HS-27A (cell line): ENCODE measurements at regions not wholly inside any gene's neighbourhood (a gene's known extent, or its start where the extent isn't known, plus 50 kb on each side); places are given as distances from the start of the nearest gene placed in this dataset.
A peak's percentile ranks its signal among the peaks of the same experiment; 100 is the strongest.

Experiments used
- DNase-seq: peaks from one replicate; pipeline ENCODE4 v3.0.0-alpha.2; 2012; ENCODE audit warnings: low read depth, missing footprints

DNA sequence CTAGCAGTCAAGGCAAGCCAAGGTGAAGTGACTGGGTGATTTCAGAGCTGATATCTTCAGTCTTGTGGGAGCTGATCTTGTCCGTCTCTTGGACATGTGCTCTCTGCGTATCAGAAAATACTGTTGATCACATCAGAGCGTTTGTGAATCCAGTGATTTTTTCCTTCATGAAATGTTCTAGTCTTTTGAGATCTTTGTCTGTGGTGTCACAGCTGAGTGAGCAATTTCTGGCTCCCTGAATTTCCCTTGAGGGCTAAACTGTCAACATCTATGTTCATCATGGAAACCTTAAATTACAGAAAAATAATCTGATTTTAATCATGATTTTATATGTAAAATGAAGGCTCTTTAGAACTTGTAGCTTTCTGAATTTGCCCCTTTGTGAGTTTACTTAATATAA lies 432.0 kb downstream of the CCDC85A start:
- no peak for DNase-seq

DNA sequence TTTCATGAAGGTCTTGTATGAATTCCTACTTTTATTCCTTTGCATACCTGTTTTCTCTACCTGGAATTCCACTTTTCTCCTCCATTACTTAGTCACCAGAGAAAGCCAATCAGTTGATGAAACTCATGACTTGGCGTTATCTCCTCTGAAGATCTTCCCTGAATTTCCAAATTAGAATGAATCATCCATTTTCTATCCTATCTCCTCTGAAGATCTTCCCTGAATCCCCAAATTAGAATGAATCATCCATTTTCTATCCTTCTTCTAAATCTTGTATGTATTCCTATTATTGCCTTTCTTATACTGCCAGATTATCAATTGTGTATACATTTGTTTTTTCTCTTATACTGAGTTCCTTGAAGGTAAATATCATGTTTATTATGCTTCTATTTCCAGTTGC lies 440.4 kb downstream of the CCDC85A start:
- DNase-seq = no peak

DNA sequence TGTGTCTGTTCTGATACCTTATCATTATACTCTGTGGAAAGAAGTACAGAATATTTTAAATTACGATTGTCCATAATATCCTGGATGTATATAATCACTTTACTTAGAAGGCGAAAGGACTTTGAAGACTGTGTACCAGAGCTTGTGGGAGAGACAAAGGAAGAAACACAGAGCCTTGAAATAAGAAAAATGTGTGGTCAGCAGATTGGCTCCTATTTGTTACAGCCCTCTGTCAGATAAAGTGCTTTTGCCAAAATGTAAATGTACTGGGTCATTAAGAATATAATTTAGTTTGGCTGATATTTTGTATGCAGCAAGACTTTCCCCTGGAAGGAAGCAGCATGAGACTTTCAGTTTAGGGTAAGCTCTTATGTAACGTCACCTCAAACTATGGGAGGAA lies 443.1 kb downstream of the CCDC85A start:
- no peak for DNase-seq

DNA sequence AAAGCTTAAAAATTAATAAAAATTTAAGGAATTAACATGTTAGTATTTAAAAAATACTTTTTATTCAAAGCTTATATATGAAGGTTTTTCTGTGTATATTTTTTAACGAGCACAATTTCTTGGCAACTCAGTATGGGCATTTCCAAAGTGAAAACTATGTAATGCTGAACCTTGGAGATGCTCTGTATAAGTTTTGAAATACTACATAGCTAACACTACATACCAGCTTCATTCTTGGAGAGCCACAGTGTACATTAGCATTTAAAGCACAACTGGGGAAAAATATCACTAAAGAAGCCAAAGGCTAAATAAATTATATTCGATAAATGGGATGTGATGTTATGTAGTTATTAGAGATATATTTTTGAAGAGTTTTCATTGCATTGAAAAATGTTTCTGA lies 446.5 kb downstream of the CCDC85A start:
- DNase-seq = no peak

DNA sequence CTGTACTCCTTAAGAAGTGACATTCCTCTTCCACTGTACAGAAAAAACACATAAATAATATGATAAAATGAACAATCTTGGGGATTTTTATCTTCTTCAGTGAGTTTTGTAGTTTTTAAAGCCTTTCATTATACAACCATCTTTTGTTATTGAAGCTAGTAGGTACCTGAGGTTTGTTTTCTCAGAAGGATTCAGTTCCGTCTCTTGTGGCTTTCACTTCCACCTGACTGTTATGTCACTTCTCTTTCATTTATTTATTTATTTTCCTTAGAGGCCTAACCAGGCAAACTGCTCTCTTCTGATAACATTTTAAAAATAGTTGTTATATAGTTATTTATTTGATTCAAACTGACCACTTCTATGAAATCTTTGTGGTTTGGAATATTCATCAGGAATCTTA lies 464.2 kb downstream of the CCDC85A start:
- no peak for DNase-seq

DNA sequence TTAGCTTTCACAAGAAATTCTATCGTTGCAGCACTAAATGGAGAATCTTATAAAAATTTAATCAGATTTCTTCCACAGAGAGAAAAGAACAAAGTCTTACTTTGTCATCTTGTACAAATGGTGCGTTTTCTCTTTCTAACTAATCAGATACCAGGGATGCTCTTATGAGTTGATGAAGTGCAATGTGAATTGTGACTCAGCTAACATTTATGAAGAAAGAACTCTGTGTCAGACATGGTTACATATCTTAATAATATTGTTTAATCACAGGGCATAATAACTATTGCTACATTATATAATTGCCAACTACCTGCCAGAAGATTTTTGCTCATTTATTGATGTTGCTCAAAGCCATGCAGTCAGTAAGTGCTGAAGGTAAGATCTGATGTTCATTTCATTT lies 465.0 kb downstream of the CCDC85A start:
- no peak for DNase-seq

DNA sequence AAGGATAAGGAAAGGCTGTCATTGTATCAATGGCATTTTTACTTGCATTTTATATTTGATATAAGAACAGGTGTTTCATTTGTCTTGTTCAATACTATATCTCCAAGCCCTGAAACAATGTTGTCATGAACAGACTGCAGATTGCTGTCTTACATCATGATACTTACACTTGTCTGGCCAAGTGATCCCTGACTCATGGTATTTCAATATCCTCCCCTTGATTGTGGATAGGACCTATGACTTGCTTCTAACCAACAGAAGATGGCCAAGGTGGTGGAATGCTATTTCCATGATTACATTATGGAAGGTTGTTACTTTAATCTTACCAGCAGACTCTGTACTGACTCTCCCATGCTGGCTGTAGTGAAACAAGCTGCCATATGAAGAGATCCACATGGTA lies 471.1 kb downstream of the CCDC85A start:
- DNase-seq = no peak

DNA sequence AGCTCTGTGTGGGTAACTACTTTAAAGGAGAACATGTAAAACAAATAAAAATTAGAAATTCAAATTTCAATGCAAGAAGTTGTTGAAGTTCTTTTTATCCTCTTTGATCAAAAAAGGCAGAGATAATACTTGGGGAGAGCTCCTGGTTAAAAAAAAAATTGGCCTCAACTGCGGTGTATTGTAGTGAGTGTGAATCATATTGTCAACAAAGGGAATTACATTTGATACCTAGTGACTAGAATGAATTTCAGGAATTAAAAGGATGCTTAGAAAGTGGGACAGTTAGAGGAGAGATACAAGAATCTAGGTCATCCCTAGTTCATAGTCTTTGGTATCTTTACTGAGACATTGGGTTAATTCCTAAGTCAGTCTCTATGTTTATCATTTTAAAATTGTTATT lies 473.0 kb downstream of the CCDC85A start:
- DNase-seq = no peak

DNA sequence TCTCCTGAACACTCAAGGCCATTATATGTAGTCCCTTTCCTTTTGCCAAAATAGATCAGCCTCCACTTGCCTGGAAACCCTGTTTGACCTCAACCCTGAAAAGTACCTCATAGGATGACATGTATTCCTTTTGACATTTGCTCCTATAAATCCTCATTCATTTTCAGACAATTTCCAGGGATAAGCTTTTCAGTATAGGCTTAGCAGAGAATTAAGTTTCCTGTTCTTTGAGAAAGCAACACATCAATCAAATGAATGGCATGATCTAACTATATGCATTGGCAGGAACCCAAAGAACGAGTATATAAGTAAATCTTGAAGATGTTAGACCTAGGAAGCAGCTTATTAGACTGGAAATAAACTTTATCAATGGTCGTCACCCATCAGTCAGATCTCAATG lies 483.0 kb downstream of the CCDC85A start:
- DNase-seq = no peak

DNA sequence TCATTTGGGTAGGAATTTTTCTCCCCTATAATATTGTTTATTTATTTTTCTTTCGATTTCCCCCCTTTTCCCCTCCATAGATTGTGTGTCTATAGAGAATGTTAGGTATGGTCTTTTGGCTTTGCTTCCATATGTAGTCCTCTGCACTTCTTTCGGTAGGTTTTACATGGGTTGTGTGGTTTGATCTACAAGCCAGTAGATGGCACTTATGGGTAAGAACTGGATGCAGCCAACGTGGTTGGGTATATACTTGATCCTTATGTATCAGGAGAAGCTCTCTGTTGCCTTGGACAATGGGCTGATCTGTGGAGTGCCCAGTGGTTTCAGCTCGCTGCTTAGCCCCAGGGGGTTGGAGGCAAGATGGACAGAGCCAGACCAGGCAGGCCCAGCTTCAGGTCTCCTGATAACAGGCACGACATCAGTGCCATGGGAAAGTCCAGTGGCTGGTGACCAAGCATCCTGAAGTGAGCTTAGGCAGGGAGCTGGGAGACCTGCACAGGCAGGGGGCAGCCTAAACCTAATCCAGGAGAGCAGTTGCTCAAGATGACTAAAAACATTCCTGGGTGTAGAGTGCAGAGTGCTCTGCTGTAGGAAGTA lies 488.3 kb downstream of the CCDC85A start:
- DNase-seq = no peak

DNA sequence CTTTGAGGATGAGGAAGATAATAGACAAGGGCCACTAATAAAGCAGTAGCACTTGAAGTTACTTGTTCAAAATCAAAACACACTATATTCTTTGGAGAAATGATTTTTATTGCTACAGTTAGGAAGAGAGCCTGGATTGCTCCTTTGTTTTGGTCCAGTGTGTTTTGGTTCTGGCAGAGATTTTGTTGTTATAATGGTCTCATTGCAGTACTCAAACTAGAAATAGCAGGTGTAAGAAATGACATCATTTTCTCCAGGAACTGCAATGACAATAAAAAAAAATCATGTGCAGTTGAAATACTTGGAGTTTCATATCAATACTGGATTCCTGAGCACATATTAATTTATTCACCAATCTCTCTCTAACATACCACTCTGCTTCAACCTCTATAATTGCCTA lies 490.3 kb downstream of the CCDC85A start:
- DNase-seq = no peak

DNA sequence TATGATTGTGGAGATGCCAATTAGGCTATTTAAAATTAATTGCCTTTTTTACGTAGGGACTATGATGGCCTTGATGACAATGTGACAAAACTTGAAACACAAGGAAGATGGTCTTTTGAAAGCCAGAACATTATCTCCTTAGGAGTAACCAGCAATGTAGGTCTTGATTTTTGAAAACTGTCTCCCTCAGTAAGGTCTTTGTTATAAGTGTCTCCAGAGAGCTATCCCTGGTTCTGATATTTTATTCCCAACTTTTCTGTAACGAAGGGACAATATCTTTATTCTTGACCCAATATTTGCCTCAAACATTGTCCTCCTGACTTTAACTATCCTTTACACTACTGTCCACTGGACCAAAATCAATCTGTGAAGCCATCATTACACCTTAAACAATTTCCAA lies 493.2 kb downstream of the CCDC85A start:
- DNase-seq = no peak

DNA sequence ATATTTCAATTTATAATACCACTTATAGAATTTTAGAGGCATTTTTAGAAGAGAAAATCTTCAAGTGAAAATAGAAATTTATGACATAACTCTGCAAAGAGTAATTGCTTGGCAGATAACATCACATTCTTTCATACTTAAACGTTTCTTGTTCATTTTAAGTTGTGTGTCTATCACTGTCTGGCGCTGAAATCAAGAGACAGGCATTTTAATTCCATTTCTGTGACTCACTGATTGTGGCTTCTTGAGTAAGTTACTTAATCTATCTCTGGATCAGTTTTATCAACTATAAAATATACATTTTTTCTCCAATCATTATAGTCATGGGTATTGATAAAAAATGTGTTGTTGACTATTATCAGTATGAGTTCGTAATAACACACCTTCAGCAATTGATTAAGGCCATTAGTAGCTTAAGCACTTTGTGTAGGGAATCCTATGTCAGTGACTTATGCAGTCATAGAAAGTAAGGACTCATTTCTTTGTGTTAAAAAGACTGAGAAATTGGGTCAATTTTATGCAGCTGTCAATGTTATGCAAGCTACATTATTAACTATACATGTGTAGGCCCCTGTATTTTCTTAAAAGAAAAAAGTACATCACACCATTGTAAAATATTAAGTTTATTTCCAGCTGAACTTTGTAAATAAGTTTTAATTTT lies 497.3 kb downstream of the CCDC85A start:
- DNase-seq = peak; percentile 84

DNA sequence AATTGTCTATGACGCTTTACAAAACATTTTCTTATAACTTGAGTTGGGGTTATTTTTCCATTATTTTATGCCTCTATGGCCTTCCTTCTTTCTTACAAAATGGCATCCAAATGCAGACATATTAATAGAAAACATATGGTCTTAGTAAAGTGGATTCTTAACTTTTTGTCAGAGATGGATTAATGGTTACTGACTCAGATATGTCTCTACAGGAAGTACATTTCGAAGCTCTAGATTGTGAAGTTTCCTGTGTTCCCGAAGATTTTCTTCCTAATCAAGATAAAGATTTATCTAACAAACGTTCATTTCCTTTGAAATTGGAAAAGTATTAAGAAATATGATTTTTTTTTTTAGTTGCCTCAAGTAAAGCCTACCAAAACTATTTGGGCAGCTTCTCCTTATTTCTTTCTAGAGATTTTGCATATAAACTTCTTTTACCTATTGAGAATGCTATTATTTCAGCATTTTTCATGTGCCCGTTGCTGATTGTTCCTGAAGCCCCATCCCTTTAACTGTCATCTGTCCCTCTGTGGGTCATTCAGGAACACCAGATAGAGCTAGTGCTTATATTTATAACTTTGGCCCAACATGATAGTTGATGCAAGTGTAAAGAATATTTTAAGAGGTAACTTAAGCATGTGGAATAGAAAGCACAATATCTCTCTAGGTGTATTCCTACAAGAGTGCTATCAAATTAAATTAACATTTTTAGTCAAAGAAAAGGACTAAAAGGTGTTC lies 498.0 kb downstream of the CCDC85A start:
- DNase-seq = no peak

DNA sequence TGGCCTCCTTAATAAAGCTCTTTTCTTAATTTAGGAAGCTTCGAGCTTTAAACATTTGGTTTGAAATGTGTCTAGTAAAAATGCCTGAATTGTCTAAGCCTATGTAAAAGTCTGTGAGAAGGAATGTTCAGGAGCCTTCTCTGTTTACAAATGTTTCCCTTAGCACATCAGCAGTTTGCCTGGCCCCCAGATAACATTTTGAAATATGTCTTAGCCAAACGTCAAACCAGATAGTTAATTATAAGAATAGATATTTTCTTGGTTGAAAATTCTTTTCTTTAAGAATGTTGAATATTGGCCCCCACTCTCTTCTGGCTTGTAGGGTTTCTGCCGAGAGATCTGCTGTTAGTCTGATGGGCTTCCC lies 498.6 kb downstream of the CCDC85A start:
- DNase-seq = no peak

DNA sequence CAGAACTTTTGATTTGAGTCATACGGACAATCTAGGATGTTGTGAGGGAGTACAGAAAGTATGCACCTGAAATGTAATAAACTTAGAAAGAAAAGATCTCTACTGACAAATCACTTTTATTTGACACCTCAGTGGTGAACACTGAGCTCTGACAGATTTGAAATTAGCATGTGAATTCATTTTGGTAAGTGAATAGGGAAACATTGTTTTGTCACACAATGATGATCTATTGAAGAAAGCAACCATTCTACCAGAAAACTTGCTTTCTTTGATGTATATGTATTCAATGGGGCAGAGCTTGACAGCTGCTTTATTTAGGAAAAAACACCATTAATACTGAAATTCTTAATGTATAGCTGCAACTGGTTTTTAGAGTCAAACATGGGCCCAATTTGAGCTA lies 500.5 kb downstream of the CCDC85A start:
- DNase-seq = no peak

DNA sequence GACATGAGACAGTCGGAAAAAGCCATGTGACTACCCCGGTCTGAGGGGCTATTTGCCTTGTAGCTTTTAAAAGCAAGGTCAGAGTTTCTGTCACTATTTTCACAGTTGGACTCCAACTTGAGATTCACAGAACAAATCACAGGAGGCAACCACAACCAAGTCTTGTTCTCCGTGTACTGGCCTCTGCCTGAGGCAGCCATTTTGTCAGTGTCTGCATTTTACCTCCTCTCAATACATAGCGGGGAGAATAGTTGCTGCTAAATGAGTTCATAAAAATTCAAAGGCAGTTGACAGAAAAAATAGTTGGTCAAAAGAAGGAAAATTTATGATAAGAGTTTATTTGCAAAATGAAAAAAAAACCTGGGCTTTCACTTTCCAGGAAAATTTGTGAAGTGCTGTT lies 501.4 kb downstream of the CCDC85A start:
- DNase-seq = no peak

DNA sequence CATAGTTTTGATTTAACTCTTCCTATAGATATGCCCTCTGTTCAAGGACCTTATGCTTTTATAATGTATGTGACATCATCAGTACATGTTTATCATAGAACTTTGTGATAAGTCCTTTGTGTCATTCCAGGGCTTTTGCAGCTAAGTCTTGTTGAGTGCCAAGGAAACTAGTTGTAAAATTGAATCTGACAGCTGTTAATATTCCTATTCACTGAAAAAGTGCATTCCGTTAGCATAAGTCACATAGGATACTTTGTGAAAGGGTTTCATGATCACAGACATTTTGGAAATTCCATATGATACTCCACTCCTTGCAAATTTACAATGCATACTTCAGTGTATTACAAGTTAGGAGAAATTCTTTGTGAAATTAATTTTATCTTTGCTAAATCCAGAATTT lies 503.4 kb downstream of the CCDC85A start:
- DNase-seq = peak; percentile 66

DNA sequence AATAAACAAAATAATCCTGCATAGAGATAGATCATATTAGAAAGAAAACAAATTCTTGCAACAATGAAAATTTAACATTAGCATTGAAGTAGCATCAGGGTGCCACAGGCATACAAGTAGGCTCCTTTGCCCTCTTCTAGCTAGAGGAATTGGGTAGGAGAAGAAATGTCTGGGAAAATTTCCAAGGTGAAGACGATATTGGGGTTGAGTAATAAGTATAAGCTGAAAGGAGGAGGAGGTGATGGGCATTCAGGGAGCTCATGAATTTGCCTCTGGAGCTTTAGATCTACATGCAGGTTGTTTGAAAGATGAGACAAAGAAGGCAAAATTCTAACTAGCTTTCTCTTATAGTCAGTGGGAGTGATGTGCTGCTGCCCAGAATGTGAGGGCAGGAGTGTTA lies 504.9 kb downstream of the CCDC85A start:
- no peak for DNase-seq

DNA sequence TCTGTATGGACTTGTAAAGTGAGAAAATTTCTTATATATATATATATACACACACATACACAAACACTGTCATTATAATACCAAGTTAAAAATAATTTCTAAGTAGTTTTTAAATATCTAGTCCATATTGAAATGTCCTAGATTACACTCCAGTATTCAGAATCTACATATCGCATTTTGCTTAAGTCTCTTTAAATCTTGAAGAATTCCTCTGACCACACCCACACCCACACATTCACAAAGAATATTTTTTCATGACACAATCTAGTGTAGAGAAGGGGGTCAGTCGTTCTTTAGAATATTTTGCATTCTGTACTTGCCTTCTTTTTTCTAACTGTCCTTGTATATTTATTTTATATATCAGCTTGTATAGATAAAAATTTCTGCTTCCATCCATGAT lies 509.7 kb downstream of the CCDC85A start:
- no peak for DNase-seq

DNA sequence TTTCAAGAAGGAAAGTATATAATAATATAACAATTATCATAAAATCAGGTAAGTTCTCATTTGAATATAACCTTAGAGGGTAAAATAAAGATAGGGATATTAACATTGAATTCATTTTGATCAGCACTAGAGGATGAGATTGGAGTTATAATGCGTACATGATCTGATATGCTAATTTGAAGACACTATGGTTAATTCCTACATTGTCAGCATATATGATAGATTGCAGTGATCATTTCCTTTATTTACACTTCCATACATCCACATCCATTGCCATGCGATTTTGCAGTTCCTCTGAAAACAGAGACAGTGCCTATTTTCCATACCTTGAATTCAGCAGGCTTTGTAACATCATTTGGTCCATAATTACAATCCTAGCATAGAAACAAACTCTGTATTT lies 519.2 kb downstream of the CCDC85A start:
- no peak for DNase-seq

DNA sequence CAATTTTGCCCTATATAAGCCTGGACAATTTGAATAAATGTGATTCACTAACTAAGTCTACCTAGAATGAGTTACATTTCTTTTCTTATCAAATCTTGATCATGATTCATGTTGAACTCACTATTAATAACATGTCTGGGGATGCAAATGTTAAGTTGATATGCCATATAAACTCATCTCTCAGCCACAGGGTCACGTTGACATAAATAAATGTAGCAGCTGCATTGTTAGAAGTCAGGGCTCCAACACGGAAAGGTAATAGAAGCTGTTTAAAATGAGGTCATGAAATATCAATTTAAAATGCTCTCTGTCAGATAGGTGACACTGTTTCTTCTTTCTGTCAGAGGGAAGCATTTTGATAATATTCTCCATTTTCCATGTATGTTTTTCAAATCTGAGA lies 521.9 kb downstream of the CCDC85A start:
- no peak for DNase-seq

DNA sequence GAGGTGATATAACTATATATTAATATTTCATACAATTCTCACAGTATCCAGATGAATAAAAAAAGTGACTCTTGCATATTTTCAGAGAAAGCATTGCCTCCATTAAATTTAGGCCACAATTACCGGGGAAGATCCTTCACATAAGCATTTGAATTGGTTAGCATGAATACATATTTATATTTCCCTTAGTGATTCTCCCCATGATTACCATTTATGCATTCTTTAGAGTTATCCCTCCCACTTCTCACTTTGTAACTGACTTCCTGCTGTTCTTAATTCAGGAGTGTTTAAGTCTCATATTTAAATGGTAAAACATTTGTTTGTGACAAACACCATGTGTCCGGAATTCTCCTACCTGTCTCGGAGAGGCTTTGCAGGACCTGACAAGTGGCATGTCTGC lies 523.4 kb downstream of the CCDC85A start:
- DNase-seq = no peak

DNA sequence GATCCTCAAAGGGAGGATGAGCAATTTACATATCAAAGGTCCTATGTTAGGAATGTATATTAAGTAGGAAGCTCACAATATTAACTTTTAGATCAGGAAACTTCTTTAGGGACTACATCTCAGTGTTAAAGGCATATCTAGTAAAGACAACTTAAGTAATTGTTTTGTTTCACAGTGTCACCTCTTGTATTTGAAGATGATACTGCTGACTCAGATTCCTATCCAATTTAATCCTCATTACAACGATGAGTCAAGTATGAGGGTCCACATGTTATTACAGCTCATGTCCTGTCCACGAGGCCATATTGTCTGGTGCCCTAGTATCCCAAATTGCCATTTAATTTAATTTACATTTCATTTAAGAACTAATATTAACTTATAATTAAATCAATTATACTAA lies 523.9 kb downstream of the CCDC85A start:
- DNase-seq = no peak
